ENCODE measurements at regions not wholly inside any gene's neighbourhood (a gene's known extent, or its start where the extent isn't known, plus 50 kb on each side); places are given as distances from the start of the nearest gene placed in this dataset.

GRCh38 chrX:44621078-44621477 lies 78.4 kb upstream of the FUNDC1 start:
- Histone ChIP-seq H3K4me1 (no peaks in the 10 kb centered on the region), H3K27ac (no peak overlapping the region), H3K9me3 (no peaks in the 10 kb centered on the region), H3K4me2 (no peak overlapping the region), H3K4me3 (no peak overlapping the region)
- DNase-seq (ENCODE audit: low read depth in 1 of 2, low spot score in 1 of 2), result peak in 1 of 2 experiments; percentile 3
- WGBS (ENCODE audit: missing lambda C conversion rate), result 46% methylated on average over 4 of the region's 4 CpGs
- POLR2A ChIA-PET, result no interaction called here
- CTCF ChIA-PET, result no interaction called here
- ATAC-seq, result no peak
- no peak for TF ChIP-seq EHMT2 (IDR thresholded peaks at IDR 0.05; ENCODE audit: low read depth)
- no peak for TF ChIP-seq RNF2 (IDR thresholded peaks at IDR 0.05; ENCODE audit: borderline replicate concordance, low read depth)
- no peak for TF ChIP-seq HOXB13 (CRISPR knock-in tag; IDR thresholded peaks at IDR 0.05; ENCODE audit: low read depth)
- TF ChIP-seq KDM5A (IDR thresholded peaks at IDR 0.05), result no peak
- no peak for TF ChIP-seq SREBF2 (IDR thresholded peaks at IDR 0.05)
- TF ChIP-seq TFCP2L1 (CRISPR knock-in tag; IDR thresholded peaks at IDR 0.05), result no peak
- TF ChIP-seq RCOR1 (IDR thresholded peaks at IDR 0.05; ENCODE audit: low read depth, low read length), result no peak
- TF ChIP-seq, protein P1, sequence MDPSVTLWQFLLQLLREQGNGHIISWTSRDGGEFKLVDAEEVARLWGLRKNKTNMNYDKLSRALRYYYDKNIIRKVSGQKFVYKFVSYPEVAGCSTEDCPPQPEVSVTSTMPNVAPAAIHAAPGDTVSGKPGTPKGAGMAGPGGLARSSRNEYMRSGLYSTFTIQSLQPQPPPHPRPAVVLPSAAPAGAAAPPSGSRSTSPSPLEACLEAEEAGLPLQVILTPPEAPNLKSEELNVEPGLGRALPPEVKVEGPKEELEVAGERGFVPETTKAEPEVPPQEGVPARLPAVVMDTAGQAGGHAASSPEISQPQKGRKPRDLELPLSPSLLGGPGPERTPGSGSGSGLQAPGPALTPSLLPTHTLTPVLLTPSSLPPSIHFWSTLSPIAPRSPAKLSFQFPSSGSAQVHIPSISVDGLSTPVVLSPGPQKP (IDR thresholded peaks at IDR 0.05; ENCODE audit: low read depth, low read length), result no peak
- no peak for TF ChIP-seq MAFK (IDR thresholded peaks at IDR 0.05; ENCODE audit: partially characterized antibody)
- no peak for TF ChIP-seq KDM1A (IDR thresholded peaks at IDR 0.05; ENCODE audit: low read depth)
- TF ChIP-seq MYC (IDR thresholded peaks at IDR 0.05; ENCODE audit: borderline replicate concordance, low read length), result no peak
- TF ChIP-seq PHF8 (IDR thresholded peaks at IDR 0.05; ENCODE audit: borderline replicate concordance, low read depth), result no peak
- TF ChIP-seq, protein P2, sequence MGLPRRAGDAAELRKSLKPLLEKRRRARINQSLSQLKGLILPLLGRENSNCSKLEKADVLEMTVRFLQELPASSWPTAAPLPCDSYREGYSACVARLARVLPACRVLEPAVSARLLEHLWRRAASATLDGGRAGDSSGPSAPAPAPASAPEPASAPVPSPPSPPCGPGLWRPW (IDR thresholded peaks at IDR 0.05), result no peak
- TF ChIP-seq FOSL2 (IDR thresholded peaks at IDR 0.05), result no peak
- no peak for TF ChIP-seq FOSL2 (CRISPR knock-in tag; IDR thresholded peaks at IDR 0.05)
- TF ChIP-seq POLR2A (IDR thresholded peaks at IDR 0.05; ENCODE audit: low read length), result no peak
- TF ChIP-seq BHLHE40 (IDR thresholded peaks at IDR 0.05; ENCODE audit: low read depth, low read length), result no peak
- no peak for TF ChIP-seq FOSB (CRISPR knock-in tag; IDR thresholded peaks at IDR 0.05)
- no peak for TF ChIP-seq REST (IDR thresholded peaks at IDR 0.05)
- no peak for FAIRE-seq

- Histone ChIP-seq H3K27ac (no peak overlapping the region), H3K4me3 (no peak overlapping the region), H3K4me2 (no peak overlapping the region), H3K4me1 (no peaks in the 10 kb centered on the region), H3K9me3 (no peaks in the 10 kb centered on the region)
- no peak for FAIRE-seq
- ChIA-PET CTCF (no interaction called here), POLR2A (no interaction called here)
- ATAC-seq, result no peak
- TF ChIP-seq SREBF2 (IDR thresholded peaks at IDR 0.05), result no peak
- no peak for TF ChIP-seq MAZ (IDR thresholded peaks at IDR 0.05; ENCODE audit: borderline replicate concordance, low read depth, low read length)
- TF ChIP-seq CHD4 (IDR thresholded peaks at IDR 0.05; ENCODE audit: borderline replicate concordance), result no peak
- no peak for TF ChIP-seq HOXB13 (CRISPR knock-in tag; IDR thresholded peaks at IDR 0.05; ENCODE audit: low read depth)
- no peak for TF ChIP-seq RFX5 (IDR thresholded peaks at IDR 0.05)
- TF ChIP-seq ATOH8 (CRISPR knock-in tag; IDR thresholded peaks at IDR 0.05; ENCODE audit: low read depth), result no peak
- no peak for TF ChIP-seq REST (IDR thresholded peaks at IDR 0.05)
- no peak for TF ChIP-seq JUN (IDR thresholded peaks at IDR 0.05)
- no peak for TF ChIP-seq HOXA7 (CRISPR knock-in tag; IDR thresholded peaks at IDR 0.05)
- TF ChIP-seq KDM1A (IDR thresholded peaks at IDR 0.05; ENCODE audit: low read depth), result no peak
- no peak for TF ChIP-seq JUNB (IDR thresholded peaks at IDR 0.05)
- no peak for TF ChIP-seq MAX (IDR thresholded peaks at IDR 0.05)
- no peak for TF ChIP-seq TP53 (CRISPR knock-in tag; IDR thresholded peaks at IDR 0.05)
- TF ChIP-seq HOXB5 (CRISPR knock-in tag; IDR thresholded peaks at IDR 0.05), result no peak
- no peak for DNase-seq (ENCODE audit: low read depth in 1 of 2, low spot score in 1 of 2)
- WGBS (ENCODE audit: missing lambda C conversion rate), result 77% methylated on average over 4 of the region's 4 CpGs
Observed at GRCh38 chrX:44619039-44619438, 76.4 kb upstream of the FUNDC1 start.
